ENCODE measurements at regions not wholly inside any gene's neighbourhood (a gene's known extent, or its start where the extent isn't known, plus 50 kb on each side); places are given as distances from the start of the nearest gene placed in this dataset.

DNA sequence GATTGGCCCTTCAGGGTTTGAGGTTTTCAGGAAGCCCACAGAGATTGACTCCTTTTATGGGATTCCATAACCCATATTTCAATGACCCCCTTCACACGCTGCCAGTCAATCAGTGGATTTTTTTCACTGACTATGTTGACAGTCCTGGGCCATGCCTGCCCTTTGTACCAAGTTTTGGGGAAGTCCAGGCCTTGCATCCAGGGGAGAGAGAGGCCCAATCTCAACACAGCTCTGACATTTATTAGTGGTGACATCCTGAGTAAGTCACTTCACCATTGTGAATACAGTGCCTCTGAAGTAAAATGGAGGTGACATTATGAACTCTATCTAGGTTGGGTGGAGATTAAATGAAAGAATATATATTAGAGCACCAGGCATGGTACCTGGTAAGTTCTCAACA is 181.1 kb downstream of the NUFIP1 start:
- FAIRE-seq: no peak
- DNase-seq (ENCODE audit: low read depth, low spot score): no peak
- H3K79me2 ChIP-seq (ENCODE audit: control insufficient read depth, insufficient read depth, low read length): no peaks in the 10 kb centered on the region
- no peaks in the 10 kb centered on the region for H3K4me1 ChIP-seq (ENCODE audit: control insufficient read depth, extremely low read depth, insufficient read depth, low read length)
- H3K9me1 ChIP-seq (ENCODE audit: control insufficient read depth, extremely low read depth, insufficient read depth, low read length): no peaks in the 10 kb centered on the region
- no peak overlapping the region for H3K4me2 ChIP-seq (ENCODE audit: control insufficient read depth, extremely low read depth, insufficient read depth, low read depth, low read length)
- H3K9ac ChIP-seq (ENCODE audit: control insufficient read depth, extremely low read depth, insufficient read depth, low read length): no peak overlapping the region
- no peak overlapping the region for H3K4me3 ChIP-seq (ENCODE audit: control insufficient read depth in 2 of 3, extremely low read depth in 1 of 3, insufficient read depth in 2 of 3, low read depth in 1 of 3, low read length in 3 of 3)
- dilution Hi-C loops (cut with MboI; ENCODE audit: extremely low pct_ligation_motif_present, low sequenced_read_pairs): no loop called here
- no peaks in the 10 kb centered on the region for H4K20me1 ChIP-seq (ENCODE audit: control insufficient read depth, extremely low read depth, insufficient read depth, low read length)
- no peak overlapping the region for H2AFZ ChIP-seq (ENCODE audit: control insufficient read depth, low read length)
- no peak for TF ChIP-seq EZH2 (IDR thresholded peaks at IDR 0.05; ENCODE audit: low read length)
- TF ChIP-seq, protein P1, sequence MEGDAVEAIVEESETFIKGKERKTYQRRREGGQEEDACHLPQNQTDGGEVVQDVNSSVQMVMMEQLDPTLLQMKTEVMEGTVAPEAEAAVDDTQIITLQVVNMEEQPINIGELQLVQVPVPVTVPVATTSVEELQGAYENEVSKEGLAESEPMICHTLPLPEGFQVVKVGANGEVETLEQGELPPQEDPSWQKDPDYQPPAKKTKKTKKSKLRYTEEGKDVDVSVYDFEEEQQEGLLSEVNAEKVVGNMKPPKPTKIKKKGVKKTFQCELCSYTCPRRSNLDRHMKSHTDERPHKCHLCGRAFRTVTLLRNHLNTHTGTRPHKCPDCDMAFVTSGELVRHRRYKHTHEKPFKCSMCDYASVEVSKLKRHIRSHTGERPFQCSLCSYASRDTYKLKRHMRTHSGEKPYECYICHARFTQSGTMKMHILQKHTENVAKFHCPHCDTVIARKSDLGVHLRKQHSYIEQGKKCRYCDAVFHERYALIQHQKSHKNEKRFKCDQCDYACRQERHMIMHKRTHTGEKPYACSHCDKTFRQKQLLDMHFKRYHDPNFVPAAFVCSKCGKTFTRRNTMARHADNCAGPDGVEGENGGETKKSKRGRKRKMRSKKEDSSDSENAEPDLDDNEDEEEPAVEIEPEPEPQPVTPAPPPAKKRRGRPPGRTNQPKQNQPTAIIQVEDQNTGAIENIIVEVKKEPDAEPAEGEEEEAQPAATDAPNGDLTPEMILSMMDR (optimal IDR thresholded peaks at IDR 0.05 in 1 of 3, IDR thresholded peaks at IDR 0.05 in 1 of 3, conservative IDR thresholded peaks at IDR 0.05 in 1 of 3; ENCODE audit: extremely low read depth in 1 of 3, insufficient read depth in 2 of 3, low read length in 3 of 3): no peak
- H3K27ac ChIP-seq (ENCODE audit: control insufficient read depth, insufficient read depth, low read length): no peak overlapping the region
- no peaks in the 10 kb centered on the region for H3K9me3 ChIP-seq (ENCODE audit: control insufficient read depth, low read depth, low read length)
- H3K36me3 ChIP-seq (ENCODE audit: control insufficient read depth in 2 of 2, extremely low read depth in 1 of 2, insufficient read depth in 2 of 2, low read length in 2 of 2): no peaks in the 10 kb centered on the region
- H3K27me3 ChIP-seq (ENCODE audit: control insufficient read depth, extremely low read depth, insufficient read depth, low read length): no peaks in the 10 kb centered on the region

DNA sequence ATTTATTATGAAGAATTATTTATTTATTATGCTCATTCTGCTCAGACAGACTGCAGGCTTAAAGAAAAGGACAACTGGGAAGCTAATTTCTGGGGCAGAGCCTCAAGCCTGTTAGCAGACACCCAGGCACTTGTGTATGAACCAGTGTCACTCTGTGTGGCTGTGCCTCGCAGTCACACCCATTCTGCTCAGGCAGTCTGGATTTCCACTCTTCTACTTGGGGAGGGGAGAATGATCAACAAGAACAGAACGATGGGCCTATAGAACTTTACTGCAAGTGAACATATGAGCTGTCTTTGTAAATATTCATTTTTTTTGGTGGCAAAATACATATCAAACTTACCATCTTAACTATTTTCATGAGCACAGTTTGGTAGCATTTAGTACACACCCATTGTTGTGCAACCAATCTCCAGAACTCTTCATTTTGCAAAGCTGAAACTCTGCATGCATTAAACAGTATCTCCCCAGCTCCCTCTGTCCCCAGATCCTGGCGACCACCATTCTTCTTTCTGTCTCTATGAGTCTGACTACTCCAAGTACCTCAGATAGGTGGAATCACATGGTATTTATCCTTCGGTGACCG is 181.7 kb downstream of the NUFIP1 start:
- dilution Hi-C loops (cut with MboI; ENCODE audit: extremely low pct_ligation_motif_present, low sequenced_read_pairs): no loop called here
- no peaks in the 10 kb centered on the region for H3K36me3 ChIP-seq (ENCODE audit: control insufficient read depth in 2 of 2, extremely low read depth in 1 of 2, insufficient read depth in 2 of 2, low read length in 2 of 2)
- no peaks in the 10 kb centered on the region for H3K9me1 ChIP-seq (ENCODE audit: control insufficient read depth, extremely low read depth, insufficient read depth, low read length)
- no peak for FAIRE-seq
- no peak overlapping the region for H2AFZ ChIP-seq (ENCODE audit: control insufficient read depth, low read length)
- H3K27ac ChIP-seq (ENCODE audit: control insufficient read depth, insufficient read depth, low read length): no peak overlapping the region
- H3K9me3 ChIP-seq (ENCODE audit: control insufficient read depth, low read depth, low read length): no peaks in the 10 kb centered on the region
- H3K9ac ChIP-seq (ENCODE audit: control insufficient read depth, extremely low read depth, insufficient read depth, low read length): no peak overlapping the region
- no peaks in the 10 kb centered on the region for H4K20me1 ChIP-seq (ENCODE audit: control insufficient read depth, extremely low read depth, insufficient read depth, low read length)
- H3K4me1 ChIP-seq (ENCODE audit: control insufficient read depth, extremely low read depth, insufficient read depth, low read length): peaks cover 5% of the 10 kb centered on the region
- TF ChIP-seq EZH2 (IDR thresholded peaks at IDR 0.05; ENCODE audit: low read length): no peak
- TF ChIP-seq, protein P1 (optimal IDR thresholded peaks at IDR 0.05 in 1 of 3, IDR thresholded peaks at IDR 0.05 in 1 of 3, conservative IDR thresholded peaks at IDR 0.05 in 1 of 3; ENCODE audit: extremely low read depth in 1 of 3, insufficient read depth in 2 of 3, low read length in 3 of 3): no peak
- H3K4me3 ChIP-seq (ENCODE audit: control insufficient read depth in 2 of 3, extremely low read depth in 1 of 3, insufficient read depth in 2 of 3, low read depth in 1 of 3, low read length in 3 of 3): no peak overlapping the region
- no peaks in the 10 kb centered on the region for H3K27me3 ChIP-seq (ENCODE audit: control insufficient read depth, extremely low read depth, insufficient read depth, low read length)
- no peaks in the 10 kb centered on the region for H3K79me2 ChIP-seq (ENCODE audit: control insufficient read depth, insufficient read depth, low read length)
- no peak for DNase-seq (ENCODE audit: low read depth, low spot score)
- H3K4me2 ChIP-seq (ENCODE audit: control insufficient read depth, extremely low read depth, insufficient read depth, low read depth, low read length): no peak overlapping the region

All from keratinocyte (primary cell).